ENCODE measurements at regions not wholly inside any gene's neighbourhood (a gene's known extent, or its start where the extent isn't known, plus 50 kb on each side); places are given as distances from the start of the nearest gene placed in this dataset.
"Not testable (repeated sequence)": the region's sequence is repeated elsewhere in the genome, so short reads cannot be mapped to it uniquely, and the experiment has no call there.

- Histone ChIP-seq H3K27me3 (ENCODE audit: control insufficient read depth, insufficient read depth, low read length) (no peaks in the 10 kb centered on the region), H3K9ac (ENCODE audit: low read depth, low read length) (no peak overlapping the region), H3K4me3 (ENCODE audit: low read depth, low read length) (no peak overlapping the region), H3K4me1 (ENCODE audit: control insufficient read depth, insufficient read depth, low read length) (peaks cover 10% of the 10 kb centered on the region), H3K9me3 (ENCODE audit: control insufficient read depth, insufficient read depth, low read length) (no peaks in the 10 kb centered on the region), H3K36me3 (ENCODE audit: control insufficient read depth, insufficient read depth, low read length) (no peaks in the 10 kb centered on the region)
These were observed 158.9 kb downstream of the CEMIP2 start for GRCh38 chr9:71609448-71609830.

GRCh38 chr9:71608825-71609447 is 159.4 kb downstream of the CEMIP2 start:
- Histone ChIP-seq H3K9ac (ENCODE audit: low read depth, low read length) (no peak overlapping the region), H3K27me3 (ENCODE audit: control insufficient read depth, insufficient read depth, low read length) (no peaks in the 10 kb centered on the region), H3K4me3 (ENCODE audit: low read depth, low read length) (no peak overlapping the region), H3K36me3 (ENCODE audit: control insufficient read depth, insufficient read depth, low read length) (no peaks in the 10 kb centered on the region), H3K9me3 (ENCODE audit: control insufficient read depth, insufficient read depth, low read length) (no peaks in the 10 kb centered on the region), H3K4me1 (ENCODE audit: control insufficient read depth, insufficient read depth, low read length) (peaks cover 10% of the 10 kb centered on the region)

- H3K27me3 ChIP-seq (ENCODE audit: control insufficient read depth, insufficient read depth, low read length): no peaks in the 10 kb centered on the region
- no peaks in the 10 kb centered on the region for H3K9me3 ChIP-seq (ENCODE audit: control insufficient read depth, insufficient read depth, low read length)
- H3K9ac ChIP-seq (ENCODE audit: low read depth, low read length): no peak overlapping the region
- no peak overlapping the region for H3K4me3 ChIP-seq (ENCODE audit: low read depth, low read length)
- no peaks in the 10 kb centered on the region for H3K36me3 ChIP-seq (ENCODE audit: control insufficient read depth, insufficient read depth, low read length)
- peaks cover 10% of the 10 kb centered on the region for H3K4me1 ChIP-seq (ENCODE audit: control insufficient read depth, insufficient read depth, low read length)
These were observed 160.3 kb downstream of the CEMIP2 start for GRCh38 chr9:71608021-71608420.

- Histone ChIP-seq H3K27me3 (ENCODE audit: control insufficient read depth, insufficient read depth, low read length) (no peaks in the 10 kb centered on the region), H3K4me1 (ENCODE audit: control insufficient read depth, insufficient read depth, low read length) (peaks cover 12% of the 10 kb centered on the region), H3K9ac (ENCODE audit: low read depth, low read length) (no peak overlapping the region), H3K36me3 (ENCODE audit: control insufficient read depth, insufficient read depth, low read length) (no peaks in the 10 kb centered on the region), H3K4me3 (ENCODE audit: low read depth, low read length) (no peak overlapping the region), H3K9me3 (ENCODE audit: control insufficient read depth, insufficient read depth, low read length) (no peaks in the 10 kb centered on the region)
These were observed 160.8 kb downstream of the CEMIP2 start for GRCh38 chr9:71607461-71607881.

GRCh38 chr9:71604197-71605063 is 163.9 kb downstream of the CEMIP2 start:
- Histone ChIP-seq H3K9ac (ENCODE audit: low read depth, low read length) (no peak overlapping the region), H3K9me3 (ENCODE audit: control insufficient read depth, insufficient read depth, low read length) (no peaks in the 10 kb centered on the region), H3K27me3 (ENCODE audit: control insufficient read depth, insufficient read depth, low read length) (no peaks in the 10 kb centered on the region), H3K4me3 (ENCODE audit: low read depth, low read length) (no peak overlapping the region), H3K4me1 (ENCODE audit: control insufficient read depth, insufficient read depth, low read length) (peaks cover 12% of the 10 kb centered on the region), H3K36me3 (ENCODE audit: control insufficient read depth, insufficient read depth, low read length) (no peaks in the 10 kb centered on the region)

GRCh38 chr9:71602652-71603051 is 165.7 kb downstream of the CEMIP2 start:
- no peaks in the 10 kb centered on the region for H3K36me3 ChIP-seq (ENCODE audit: control insufficient read depth, insufficient read depth, low read length)
- no peak overlapping the region for H3K9ac ChIP-seq (ENCODE audit: low read depth, low read length)
- no peaks in the 10 kb centered on the region for H3K27me3 ChIP-seq (ENCODE audit: control insufficient read depth, insufficient read depth, low read length)
- no peak overlapping the region for H3K4me3 ChIP-seq (ENCODE audit: low read depth, low read length)
- no peaks in the 10 kb centered on the region for H3K9me3 ChIP-seq (ENCODE audit: control insufficient read depth, insufficient read depth, low read length)
- H3K4me1 ChIP-seq (ENCODE audit: control insufficient read depth, insufficient read depth, low read length): peaks cover 2% of the 10 kb centered on the region

- not testable (repeated sequence) for H3K36me3 ChIP-seq (ENCODE audit: control insufficient read depth, insufficient read depth, low read length); H3K4me3 ChIP-seq (ENCODE audit: low read depth, low read length); H3K4me1 ChIP-seq (ENCODE audit: control insufficient read depth, insufficient read depth, low read length); H3K9me3 ChIP-seq (ENCODE audit: control insufficient read depth, insufficient read depth, low read length); H3K9ac ChIP-seq (ENCODE audit: low read depth, low read length); H3K27me3 ChIP-seq (ENCODE audit: control insufficient read depth, insufficient read depth, low read length)
These were observed 172.6 kb downstream of the CEMIP2 start for GRCh38 chr9:71595762-71596161.

- H3K36me3 ChIP-seq (ENCODE audit: control insufficient read depth, insufficient read depth, low read length): no peaks in the 10 kb centered on the region
- no peak overlapping the region for H3K9ac ChIP-seq (ENCODE audit: low read depth, low read length)
- H3K4me3 ChIP-seq (ENCODE audit: low read depth, low read length): no peak overlapping the region
- no peaks in the 10 kb centered on the region for H3K4me1 ChIP-seq (ENCODE audit: control insufficient read depth, insufficient read depth, low read length)
- H3K27me3 ChIP-seq (ENCODE audit: control insufficient read depth, insufficient read depth, low read length): no peaks in the 10 kb centered on the region
- H3K9me3 ChIP-seq (ENCODE audit: control insufficient read depth, insufficient read depth, low read length): no peaks in the 10 kb centered on the region
These were observed 173.8 kb downstream of the CEMIP2 start for GRCh38 chr9:71594541-71594940.

- no peaks in the 10 kb centered on the region for H3K36me3 ChIP-seq (ENCODE audit: control insufficient read depth, insufficient read depth, low read length)
- H3K9me3 ChIP-seq (ENCODE audit: control insufficient read depth, insufficient read depth, low read length): no peaks in the 10 kb centered on the region
- no peaks in the 10 kb centered on the region for H3K4me1 ChIP-seq (ENCODE audit: control insufficient read depth, insufficient read depth, low read length)
- no peak overlapping the region for H3K9ac ChIP-seq (ENCODE audit: low read depth, low read length)
- no peaks in the 10 kb centered on the region for H3K27me3 ChIP-seq (ENCODE audit: control insufficient read depth, insufficient read depth, low read length)
- no peak overlapping the region for H3K4me3 ChIP-seq (ENCODE audit: low read depth, low read length)
These were observed 175.9 kb downstream of the CEMIP2 start for GRCh38 chr9:71592400-71592799.

GRCh38 chr9:71590362-71590761 is 178.0 kb downstream of the CEMIP2 start:
- Histone ChIP-seq H3K9me3 (ENCODE audit: control insufficient read depth, insufficient read depth, low read length) (no peaks in the 10 kb centered on the region), H3K9ac (ENCODE audit: low read depth, low read length) (no peak overlapping the region), H3K4me1 (ENCODE audit: control insufficient read depth, insufficient read depth, low read length) (no peaks in the 10 kb centered on the region), H3K27me3 (ENCODE audit: control insufficient read depth, insufficient read depth, low read length) (no peaks in the 10 kb centered on the region), H3K4me3 (ENCODE audit: low read depth, low read length) (no peak overlapping the region), H3K36me3 (ENCODE audit: control insufficient read depth, insufficient read depth, low read length) (no peaks in the 10 kb centered on the region)

- H3K4me3 ChIP-seq (ENCODE audit: low read depth, low read length): no peak overlapping the region
- no peak overlapping the region for H3K9ac ChIP-seq (ENCODE audit: low read depth, low read length)
- no peaks in the 10 kb centered on the region for H3K27me3 ChIP-seq (ENCODE audit: control insufficient read depth, insufficient read depth, low read length)
- no peaks in the 10 kb centered on the region for H3K4me1 ChIP-seq (ENCODE audit: control insufficient read depth, insufficient read depth, low read length)
- no peaks in the 10 kb centered on the region for H3K36me3 ChIP-seq (ENCODE audit: control insufficient read depth, insufficient read depth, low read length)
- no peaks in the 10 kb centered on the region for H3K9me3 ChIP-seq (ENCODE audit: control insufficient read depth, insufficient read depth, low read length)
These were observed 178.7 kb downstream of the CEMIP2 start for GRCh38 chr9:71589612-71590011.
